Ovary (tissue), 3 donors: ENCODE measurements at regions not wholly inside any gene's neighbourhood (a gene's known extent, or its start where the extent isn't known, plus 50 kb on each side); places are given as distances from the start of the nearest gene placed in this dataset.

Experiments
- EP300 ChIP-seq: sonication (generic); formaldehyde crosslinking; IDR thresholded peaks from one replicate; pipeline ENCODE4 v1.6.1; 2017; ENCODE audit warnings: antibody characterized with exemption
- POLR2A ChIP-seq: fragments of 450-650 bp; IDR thresholded peaks from one replicate; pipeline ENCODE4 v1.6.1; 2017; ENCODE audit warnings: antibody characterized with exemption, mild to moderate bottlenecking, moderate library complexity
- TF ChIP-seq, protein P1 (sequence below), 3 donors: fragments of 450-650 bp in 2 of 3; fragments of 200-600 bp in 1 of 3; IDR thresholded peaks; one replicate each; pipeline versions ENCODE4 v1.5.1 to v1.8.0; 2016 to 2022; ENCODE audit warnings: antibody characterized with exemption in 3 of 3, mild to moderate bottlenecking in 1 of 3
- donor health status: DM: no; HTN: no; CAD: no.

GRCh38 chr1:91161749-91162148, 139.9 kb upstream of the ZNF644 start:
- TF ChIP-seq, protein P1, sequence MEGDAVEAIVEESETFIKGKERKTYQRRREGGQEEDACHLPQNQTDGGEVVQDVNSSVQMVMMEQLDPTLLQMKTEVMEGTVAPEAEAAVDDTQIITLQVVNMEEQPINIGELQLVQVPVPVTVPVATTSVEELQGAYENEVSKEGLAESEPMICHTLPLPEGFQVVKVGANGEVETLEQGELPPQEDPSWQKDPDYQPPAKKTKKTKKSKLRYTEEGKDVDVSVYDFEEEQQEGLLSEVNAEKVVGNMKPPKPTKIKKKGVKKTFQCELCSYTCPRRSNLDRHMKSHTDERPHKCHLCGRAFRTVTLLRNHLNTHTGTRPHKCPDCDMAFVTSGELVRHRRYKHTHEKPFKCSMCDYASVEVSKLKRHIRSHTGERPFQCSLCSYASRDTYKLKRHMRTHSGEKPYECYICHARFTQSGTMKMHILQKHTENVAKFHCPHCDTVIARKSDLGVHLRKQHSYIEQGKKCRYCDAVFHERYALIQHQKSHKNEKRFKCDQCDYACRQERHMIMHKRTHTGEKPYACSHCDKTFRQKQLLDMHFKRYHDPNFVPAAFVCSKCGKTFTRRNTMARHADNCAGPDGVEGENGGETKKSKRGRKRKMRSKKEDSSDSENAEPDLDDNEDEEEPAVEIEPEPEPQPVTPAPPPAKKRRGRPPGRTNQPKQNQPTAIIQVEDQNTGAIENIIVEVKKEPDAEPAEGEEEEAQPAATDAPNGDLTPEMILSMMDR (IDR thresholded peaks at IDR 0.05) = no peak
- TF ChIP-seq EP300 (no peak), POLR2A (no peak)
